T1000 (cell line): ENCODE measurements at regions not wholly inside any gene's neighbourhood (a gene's known extent, or its start where the extent isn't known, plus 50 kb on each side); places are given as distances from the start of the nearest gene placed in this dataset.
"Not testable (repeated sequence)": the region's sequence is repeated elsewhere in the genome, so short reads cannot be mapped to it uniquely, and the experiment has no call there.

Experiments
- DNase-seq: peaks from one replicate; lab custom pipeline; 2025; ENCODE audit warnings: mixed read lengths; lab: John Stamatoyannopoulos, UW

DNA sequence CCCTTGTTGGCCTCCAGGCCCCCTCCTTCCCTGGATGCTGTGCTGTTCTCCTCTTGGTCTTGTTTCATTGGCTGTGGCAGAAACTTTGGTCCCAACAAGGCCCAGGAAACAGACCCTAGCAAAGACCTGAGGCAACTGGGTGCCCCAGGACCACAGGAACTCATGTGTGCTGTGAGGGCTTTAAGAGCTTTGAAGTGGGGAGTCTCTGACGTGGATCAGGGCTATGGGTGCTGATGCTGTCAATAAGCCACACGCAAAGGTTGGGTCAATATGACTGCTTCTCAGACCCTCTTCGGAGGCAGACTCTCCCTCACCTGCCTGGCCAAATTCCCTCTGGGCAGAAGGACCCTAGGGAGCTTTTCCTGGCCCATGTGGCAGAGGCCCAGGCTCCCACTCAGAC is 91.5 kb upstream of the MLN start:
- no peak for DNase-seq

- no peak for DNase-seq
These were observed 90.6 kb upstream of the MLN start for GRCh38 chr6:33894438-33894837.

DNA sequence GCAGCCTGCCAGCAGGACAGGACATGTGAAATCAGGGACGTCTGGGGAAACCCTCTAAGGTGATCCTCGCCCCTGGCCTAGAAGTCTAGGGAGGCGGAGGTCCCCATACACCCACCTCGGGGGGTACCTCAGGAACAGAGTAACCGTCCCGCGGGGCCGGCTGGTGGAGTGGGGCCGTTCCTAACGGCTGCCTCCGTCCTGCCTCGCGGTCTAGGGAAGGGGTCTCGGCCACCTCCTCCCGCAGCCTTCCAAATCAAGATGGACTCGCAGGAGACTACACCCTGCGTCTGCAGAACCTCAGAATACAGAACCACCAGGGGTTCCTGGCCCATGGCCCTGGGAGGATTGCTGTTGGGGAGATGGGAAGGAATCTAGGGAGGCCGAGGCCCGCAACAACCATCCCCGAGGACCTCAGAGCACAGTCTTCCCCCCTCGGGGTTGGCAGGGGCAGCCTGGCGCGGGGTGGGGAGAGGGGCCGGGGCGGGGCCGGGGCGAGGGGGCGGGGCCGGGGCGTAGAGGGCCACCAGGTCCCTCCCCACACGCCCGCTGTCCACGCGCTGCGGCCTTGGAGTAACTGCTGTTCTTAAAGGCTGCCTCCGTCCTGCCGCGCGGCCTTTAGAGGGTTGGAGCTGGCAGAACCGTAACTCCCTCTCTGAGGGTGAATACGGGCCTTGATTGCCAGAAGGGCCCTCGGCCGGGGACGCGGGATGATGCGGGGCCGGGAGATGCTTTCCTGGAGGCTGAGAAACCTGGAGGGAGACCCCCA is 89.0 kb upstream of the MLN start:
- DNase-seq, result no peak

- no peak for DNase-seq
These were observed 84.9 kb upstream of the MLN start for GRCh38 chr6:33888664-33889200.

GRCh38 chr6:33888183-33888582 is 84.4 kb upstream of the MLN start:
- no peak for DNase-seq

- no peak for DNase-seq
These were observed 82.9 kb upstream of the MLN start for GRCh38 chr6:33886673-33887144.

GRCh38 chr6:33885132-33886057 is 81.6 kb upstream of the MLN start:
- DNase-seq, result peak; percentile 55

- not testable (repeated sequence) for DNase-seq
These were observed 79.8 kb upstream of the MLN start for GRCh38 chr6:33883621-33884020.

- no peak for DNase-seq
These were observed 78.4 kb upstream of the MLN start for GRCh38 chr6:33882154-33882553.

DNA sequence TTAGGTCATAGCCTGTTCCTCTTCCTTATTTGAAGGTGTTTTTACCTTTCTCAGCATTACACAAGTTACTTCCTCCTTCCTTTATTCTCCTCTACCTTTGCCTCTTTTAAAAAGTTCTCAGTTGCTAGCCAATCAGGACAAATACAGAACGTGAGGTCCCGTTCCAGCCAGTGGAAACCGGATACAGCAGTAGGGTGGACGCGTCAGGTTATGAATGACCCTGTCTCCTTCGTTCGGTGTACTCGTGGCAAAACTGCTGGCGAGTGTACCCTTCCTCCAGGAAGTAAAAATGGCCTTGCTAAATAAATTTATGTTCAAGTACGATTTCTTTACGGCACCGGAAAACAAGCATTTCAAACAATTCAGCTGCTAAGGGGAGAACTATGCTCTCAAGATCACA is 77.0 kb upstream of the MLN start:
- no peak for DNase-seq

- DNase-seq, result no peak
These were observed 76.4 kb upstream of the MLN start for GRCh38 chr6:33880104-33880678.

GRCh38 chr6:33878562-33878961 is 74.8 kb upstream of the MLN start:
- no peak for DNase-seq

DNA sequence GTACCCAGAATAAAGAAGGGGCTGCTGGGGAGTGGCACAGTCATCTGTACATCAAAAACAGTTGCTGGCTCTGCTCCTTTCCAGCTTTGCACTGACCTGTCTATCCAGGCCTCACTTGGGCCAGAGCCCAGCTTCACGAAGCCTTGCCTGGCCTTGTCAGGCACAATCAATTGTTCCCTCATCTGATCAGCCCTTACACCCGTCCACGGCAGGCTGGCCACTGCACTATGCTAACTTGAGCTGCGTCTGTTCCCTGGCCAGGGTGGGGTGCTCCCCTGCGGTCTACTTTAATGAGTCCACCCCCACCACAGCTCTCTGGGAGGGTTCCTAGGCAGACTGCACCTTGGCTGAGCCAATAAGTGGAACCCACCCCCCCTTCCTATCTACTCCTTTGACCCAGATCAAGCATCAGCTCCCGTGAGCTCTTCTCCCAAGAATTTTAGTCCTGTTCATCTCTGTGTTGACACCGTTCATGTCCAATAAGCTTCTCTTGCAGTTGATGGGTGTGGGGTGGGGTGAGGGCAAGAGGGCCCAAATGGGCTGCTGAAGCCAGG is 74.3 kb upstream of the MLN start:
- no peak for DNase-seq

DNA sequence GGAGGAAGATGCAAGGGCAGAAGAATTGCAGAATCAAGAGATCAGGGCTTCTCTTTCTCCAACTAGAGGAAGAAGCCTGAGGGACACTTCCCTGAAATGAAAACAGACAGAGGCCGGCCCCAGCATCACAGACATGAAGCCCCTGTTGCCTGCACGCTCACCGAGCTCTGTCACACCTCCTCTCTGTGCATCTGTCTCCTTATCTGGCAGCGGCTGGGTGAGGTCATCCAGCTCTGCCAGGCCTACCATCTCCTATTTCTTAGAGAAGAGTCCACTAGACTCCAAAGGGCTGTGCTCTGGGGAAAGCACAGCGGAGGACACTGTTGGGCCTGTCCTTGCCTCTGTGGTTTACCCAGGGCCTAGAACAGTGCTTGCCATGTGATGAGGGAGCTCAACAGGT is 71.9 kb upstream of the MLN start:
- no peak for DNase-seq

GRCh38 chr6:33875141-33875581 is 71.4 kb upstream of the MLN start:
- no peak for DNase-seq

DNA sequence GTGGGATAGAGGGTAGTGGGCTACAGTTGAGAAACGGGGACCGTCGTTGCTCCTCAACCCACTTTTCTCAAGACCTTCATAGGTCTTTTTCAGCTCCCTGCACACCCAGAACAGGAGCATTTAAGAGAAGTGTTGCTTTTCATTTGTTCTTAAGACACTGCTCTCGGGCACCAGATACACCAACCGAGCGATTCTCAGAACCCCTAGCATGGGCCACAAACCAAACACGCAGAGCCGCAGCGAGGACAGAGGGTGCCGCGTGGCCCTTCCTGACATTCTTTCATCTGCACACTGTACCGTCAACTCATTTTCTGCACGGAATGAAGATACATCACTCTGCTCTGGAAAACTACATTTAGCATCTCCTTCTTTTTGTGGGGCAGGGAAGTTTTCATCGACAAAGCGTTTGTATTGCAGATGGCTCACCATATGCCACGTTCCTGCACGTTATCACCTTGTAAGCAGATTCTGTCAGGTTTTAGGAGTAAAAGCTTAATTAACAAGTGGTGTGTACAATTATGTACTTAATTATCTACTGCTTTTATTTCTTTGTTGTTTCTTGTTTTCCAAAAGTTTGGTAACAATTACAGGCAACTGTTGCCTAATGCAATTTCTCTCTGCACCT is 70.4 kb upstream of the MLN start:
- no peak for DNase-seq

GRCh38 chr6:33872761-33873160 is 69.0 kb upstream of the MLN start:
- DNase-seq, result no peak

DNA sequence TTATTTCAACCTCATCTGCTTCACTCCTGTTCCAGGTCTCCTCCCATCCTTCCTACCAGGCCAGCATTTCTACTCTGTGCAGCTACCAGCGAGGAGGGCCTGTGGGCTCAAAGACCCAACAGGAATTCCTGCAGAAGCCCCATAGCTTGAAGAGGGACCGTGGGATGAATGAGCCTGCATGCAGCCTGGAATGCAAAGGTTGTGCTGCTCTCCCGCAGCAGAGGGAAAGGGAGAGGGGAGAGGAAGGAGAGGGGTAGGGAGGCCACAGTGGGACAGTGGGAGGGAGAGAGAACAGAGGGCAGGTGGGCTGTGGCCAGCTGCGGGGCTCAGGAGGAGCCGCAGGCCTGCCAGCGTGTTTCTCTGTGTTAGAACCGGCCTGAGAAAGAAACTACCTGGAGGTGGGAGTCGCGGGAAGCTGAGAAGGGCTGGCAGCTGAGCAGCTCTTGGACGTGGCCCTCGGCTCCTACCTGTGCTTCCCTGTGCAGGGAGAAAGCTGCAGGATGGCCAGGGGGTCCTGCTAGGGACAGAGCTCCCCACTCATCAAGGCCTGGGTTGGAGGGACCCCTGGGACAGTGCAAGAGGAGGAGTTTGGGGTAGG is 66.1 kb upstream of the MLN start:
- DNase-seq, result no peak

- no peak for DNase-seq
These were observed 65.3 kb upstream of the MLN start for GRCh38 chr6:33869121-33869520.

DNA sequence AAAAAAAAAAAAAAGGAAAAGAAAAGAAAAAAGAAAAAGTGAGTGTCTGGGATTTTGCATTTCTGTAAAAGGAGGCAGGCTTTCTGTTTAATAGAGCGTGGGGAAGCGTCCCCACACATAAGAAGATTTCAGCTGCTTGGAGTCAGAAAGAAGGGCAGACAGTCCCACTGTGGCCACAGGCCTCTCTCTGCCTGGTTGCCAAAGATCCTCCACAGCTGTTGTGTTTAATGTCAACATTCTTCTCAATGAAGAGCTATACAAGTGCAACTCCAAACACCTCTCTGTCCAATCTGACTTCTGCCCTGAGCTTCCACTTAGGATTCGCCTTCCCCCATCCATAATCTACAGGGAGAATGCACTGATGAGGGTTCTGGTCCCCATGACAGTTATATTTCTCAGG is 64.3 kb upstream of the MLN start:
- DNase-seq, result no peak

- no peak for DNase-seq
These were observed 61.8 kb upstream of the MLN start for GRCh38 chr6:33865478-33866077.
